ENCODE measurements at regions not wholly inside any gene's neighbourhood (a gene's known extent, or its start where the extent isn't known, plus 50 kb on each side); places are given as distances from the start of the nearest gene placed in this dataset.

DNA sequence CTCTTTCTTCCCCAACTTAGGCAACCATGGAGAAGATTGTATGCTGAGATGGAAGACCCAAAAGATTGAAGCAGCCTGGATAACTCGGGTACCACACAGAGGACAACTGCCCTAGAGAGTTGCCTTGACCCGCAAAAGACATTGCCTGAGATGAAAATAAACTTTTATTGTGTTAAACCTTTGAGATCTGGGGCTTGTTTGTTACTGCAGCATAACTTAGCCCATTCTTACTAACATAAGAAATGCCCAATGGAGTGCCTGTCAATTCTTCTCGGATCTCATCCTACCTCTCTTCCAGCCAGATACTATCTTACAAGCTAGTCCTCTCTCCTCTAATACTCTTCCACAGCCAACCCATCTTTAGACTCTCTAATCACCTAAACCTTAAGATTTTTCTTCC, 76.8 kb downstream of the GCNT4 start:
- ChIA-PET POLR2A (no interaction called here), RAD21 (ENCODE audit: low non-redundant PET in 1 of 2, low total read pairs in 2 of 2, uncharacterized antibody in 2 of 2, unreplicated experiment in 2 of 2) (no interaction called here)
- H3K79me2 ChIP-seq (ENCODE audit: insufficient read depth, low read length): no peaks in the 10 kb centered on the region

DNA sequence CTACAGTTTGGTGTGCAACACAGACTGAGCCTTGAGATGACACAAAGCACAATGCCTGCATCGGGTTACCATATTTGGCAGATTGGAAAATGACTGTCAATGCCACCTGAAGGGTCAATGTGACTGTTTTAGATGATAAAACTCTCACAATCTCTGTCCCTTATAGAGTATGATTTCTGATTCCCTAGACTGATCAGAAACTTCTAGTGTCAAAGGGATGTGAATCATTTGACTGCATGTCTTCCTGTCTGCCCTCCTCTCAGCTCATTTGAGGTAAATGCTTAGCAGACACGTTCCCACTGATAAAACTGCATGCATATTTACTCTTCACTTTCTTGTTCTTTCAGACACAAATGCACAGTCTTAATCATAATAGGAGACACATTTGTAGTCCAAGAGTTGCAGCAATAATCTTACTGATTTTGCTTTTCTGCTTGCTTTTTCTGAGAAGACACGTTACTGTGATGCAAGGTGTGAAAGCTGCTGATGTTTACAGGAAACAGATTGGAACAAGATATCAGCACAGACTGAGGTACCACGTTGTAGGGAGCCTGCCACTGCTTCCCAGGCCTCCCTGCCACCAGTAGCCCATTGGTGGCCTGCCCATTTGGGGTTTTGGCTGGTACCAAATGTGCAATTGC, 77.8 kb downstream of the GCNT4 start:
- H3K4me2 ChIP-seq (ENCODE audit: low read length): no peak overlapping the region
- no peaks in the 10 kb centered on the region for H3K9me3 ChIP-seq (ENCODE audit: control insufficient read depth in 1 of 2, insufficient read depth in 1 of 2, low read depth in 1 of 2, low read length in 2 of 2)
- H3K9me2 ChIP-seq (ENCODE audit: insufficient read depth): no peaks in the 10 kb centered on the region
- H3K27me3 ChIP-seq (ENCODE audit: insufficient read depth, low read length): no peaks in the 10 kb centered on the region
- no peak overlapping the region for H3K4me3 ChIP-seq (replicated peaks in 1 of 2; ENCODE audit: low read depth in 1 of 2, low read length in 2 of 2)
- BruUV-seq (replicated peaks): no TSS peak
- ChIA-PET CTCF (no interaction called here), POLR2A (no interaction called here), RAD21 (ENCODE audit: low non-redundant PET in 1 of 2, low total read pairs in 2 of 2, uncharacterized antibody in 2 of 2, unreplicated experiment in 2 of 2) (no interaction called here)
- H3K27ac ChIP-seq (ENCODE audit: low read depth, low read length): no peak overlapping the region
- no peak overlapping the region for H3K9ac ChIP-seq (ENCODE audit: low read length)
- H3K36me3 ChIP-seq (ENCODE audit: control insufficient read depth in 1 of 2, insufficient read depth in 2 of 2, low read length in 2 of 2): no peaks in the 10 kb centered on the region
- H3K4me1 ChIP-seq (ENCODE audit: control insufficient read depth in 1 of 2, insufficient read depth in 2 of 2, low read length in 2 of 2): no peaks in the 10 kb centered on the region
- no peaks in the 10 kb centered on the region for H4K20me1 ChIP-seq (ENCODE audit: insufficient read depth)
- no peaks in the 10 kb centered on the region for H3K79me2 ChIP-seq (ENCODE audit: insufficient read depth, low read length)
- no peak for DNase-seq (ENCODE audit: low read depth, low spot score)
- TF ChIP-seq, protein P1, sequence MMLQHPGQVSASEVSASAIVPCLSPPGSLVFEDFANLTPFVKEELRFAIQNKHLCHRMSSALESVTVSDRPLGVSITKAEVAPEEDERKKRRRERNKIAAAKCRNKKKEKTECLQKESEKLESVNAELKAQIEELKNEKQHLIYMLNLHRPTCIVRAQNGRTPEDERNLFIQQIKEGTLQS (IDR thresholded peaks at IDR 0.05): no peak
- TF ChIP-seq YY1 (IDR thresholded peaks at IDR 0.05; ENCODE audit: extremely low read depth, insufficient replicate concordance, low read depth, low read length) (no peak), FOSL1 (IDR thresholded peaks at IDR 0.05; ENCODE audit: low read depth) (no peak), TCF7L2 (IDR thresholded peaks at IDR 0.05; ENCODE audit: borderline replicate concordance, extremely low read depth, insufficient read depth, insufficient read length) (no peak), SRF (IDR thresholded peaks at IDR 0.05; ENCODE audit: low read depth) (no peak), ZNF274 (IDR thresholded peaks at IDR 0.05; ENCODE audit: low read depth, low read length) (no peak)
- TF ChIP-seq, protein P2, sequence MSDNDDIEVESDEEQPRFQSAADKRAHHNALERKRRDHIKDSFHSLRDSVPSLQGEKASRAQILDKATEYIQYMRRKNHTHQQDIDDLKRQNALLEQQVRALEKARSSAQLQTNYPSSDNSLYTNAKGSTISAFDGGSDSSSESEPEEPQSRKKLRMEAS (IDR thresholded peaks at IDR 0.05): no peak
- intact Hi-C loops (cut with micrococcal nuclease): no loop called here
- H2AFZ ChIP-seq (ENCODE audit: low read depth, low read length, poor library complexity, severe bottlenecking): no peak overlapping the region
- ATAC-seq: no peak

More for the DNA sequence above, 76.8 kb downstream of the GCNT4 start:
- H3K4me1 ChIP-seq (ENCODE audit: control insufficient read depth in 1 of 2, insufficient read depth in 2 of 2, low read length in 2 of 2): no peaks in the 10 kb centered on the region
- CTCF ChIA-PET: no interaction called here
- no peak overlapping the region for H2AFZ ChIP-seq (ENCODE audit: low read depth, low read length, poor library complexity, severe bottlenecking)
- H3K9me3 ChIP-seq (ENCODE audit: control insufficient read depth in 1 of 2, insufficient read depth in 1 of 2, low read depth in 1 of 2, low read length in 2 of 2): no peaks in the 10 kb centered on the region
- H3K9me2 ChIP-seq (ENCODE audit: insufficient read depth): no peaks in the 10 kb centered on the region
- ATAC-seq: no peak
- no TSS peak for BruUV-seq (replicated peaks)
- H3K27me3 ChIP-seq (ENCODE audit: insufficient read depth, low read length): no peaks in the 10 kb centered on the region
- no peak for TF ChIP-seq EGR1 (IDR thresholded peaks at IDR 0.05; ENCODE audit: low read depth)
- TF ChIP-seq, protein P1 (IDR thresholded peaks at IDR 0.05): no peak
- no peak overlapping the region for H3K9ac ChIP-seq (ENCODE audit: low read length)
- no peak for DNase-seq (ENCODE audit: low read depth, low spot score)
- no peak overlapping the region for H3K4me3 ChIP-seq (replicated peaks in 1 of 2; ENCODE audit: low read depth in 1 of 2, low read length in 2 of 2)
- H3K27ac ChIP-seq (ENCODE audit: low read depth, low read length): no peak overlapping the region
- H3K4me2 ChIP-seq (ENCODE audit: low read length): no peak overlapping the region
- H3K36me3 ChIP-seq (ENCODE audit: control insufficient read depth in 1 of 2, insufficient read depth in 2 of 2, low read length in 2 of 2): no peaks in the 10 kb centered on the region
- intact Hi-C loops (cut with micrococcal nuclease): no loop called here
- H4K20me1 ChIP-seq (ENCODE audit: insufficient read depth): no peaks in the 10 kb centered on the region
